ENCODE measurements at regions not wholly inside any gene's neighbourhood (a gene's known extent, or its start where the extent isn't known, plus 50 kb on each side); places are given as distances from the start of the nearest gene placed in this dataset.

- TF ChIP-seq CTCF (IDR thresholded peaks at IDR 0.05; ENCODE audit: low read depth, low read length, poor library complexity, severe bottlenecking) (no peak), EZH2phosphoT487 (IDR thresholded peaks at IDR 0.05; ENCODE audit: borderline replicate concordance, low read length) (no peak)
These were observed 243.8 kb downstream of the DNAJB9 start for GRCh38 chr7:108813251-108814014.
